GM19023 (cell line): ENCODE measurements at regions not wholly inside any gene's neighbourhood (a gene's known extent, or its start where the extent isn't known, plus 50 kb on each side); places are given as distances from the start of the nearest gene placed in this dataset.

Experiments
- ATAC-seq: cut with Tn5 transposase; IDR thresholded peaks from one replicate; pipeline ENCODE4 v1.9.1; 2021; ENCODE audit warnings: mild to moderate bottlenecking, moderate library complexity; ENCODE audit not compliant: unreplicated experiment

- no peak for ATAC-seq
Observed at GRCh38 chr17:70230850-70231640, 61.7 kb downstream of the KCNJ2 start.

- ATAC-seq = no peak
Observed at GRCh38 chr17:70232466-70232865, 63.1 kb downstream of the KCNJ2 start.

GRCh38 chr17:70235252-70235651 is 65.9 kb downstream of the KCNJ2 start:
- ATAC-seq = no peak

- no peak for ATAC-seq
Observed at GRCh38 chr17:70238228-70238627, 68.9 kb downstream of the KCNJ2 start.

GRCh38 chr17:70238646-70239045 is 69.3 kb downstream of the KCNJ2 start:
- no peak for ATAC-seq

GRCh38 chr17:70239391-70239826 is 70.1 kb downstream of the KCNJ2 start:
- no peak for ATAC-seq

GRCh38 chr17:70241071-70241470 is 71.7 kb downstream of the KCNJ2 start:
- ATAC-seq = no peak

- no peak for ATAC-seq
Observed at GRCh38 chr17:70242781-70243437, 73.6 kb downstream of the KCNJ2 start.

GRCh38 chr17:70251706-70252105 is 82.4 kb downstream of the KCNJ2 start:
- no peak for ATAC-seq

- ATAC-seq = no peak
Observed at GRCh38 chr17:70254735-70255460, 85.6 kb downstream of the KCNJ2 start.

- ATAC-seq = no peak
Observed at GRCh38 chr17:70256751-70257150, 87.4 kb downstream of the KCNJ2 start.

GRCh38 chr17:70258465-70258864 is 89.1 kb downstream of the KCNJ2 start:
- no peak for ATAC-seq

- ATAC-seq = no peak
Observed at GRCh38 chr17:70259400-70259799, 90.1 kb downstream of the KCNJ2 start.

- no peak for ATAC-seq
Observed at GRCh38 chr17:70261170-70261569, 91.8 kb downstream of the KCNJ2 start.

GRCh38 chr17:70265471-70265870 is 96.1 kb downstream of the KCNJ2 start:
- ATAC-seq = no peak

GRCh38 chr17:70266394-70266793 is 97.1 kb downstream of the KCNJ2 start:
- ATAC-seq = no peak

GRCh38 chr17:70268383-70268782 is 99.1 kb downstream of the KCNJ2 start:
- no peak for ATAC-seq

- no peak for ATAC-seq
Observed at GRCh38 chr17:70270554-70270953, 101.2 kb downstream of the KCNJ2 start.

GRCh38 chr17:70271200-70271599 is 101.9 kb downstream of the KCNJ2 start:
- ATAC-seq = no peak

- ATAC-seq = no peak
Observed at GRCh38 chr17:70271672-70272071, 102.3 kb downstream of the KCNJ2 start.

GRCh38 chr17:70274255-70274654 is 104.9 kb downstream of the KCNJ2 start:
- ATAC-seq = no peak

GRCh38 chr17:70276906-70277305 is 107.6 kb downstream of the KCNJ2 start:
- ATAC-seq = no peak
